Stimulated activated CD8-positive, alpha-beta memory T cell treated with anti-CD3 and anti-CD28 coated beads, Interleukin-7, amount 100 ng/mL, for 1 hour (primary cell): ENCODE measurements at regions not wholly inside any gene's neighbourhood (a gene's known extent, or its start where the extent isn't known, plus 50 kb on each side); places are given as distances from the start of the nearest gene placed in this dataset.
"Not testable (repeated sequence)": the region's sequence is repeated elsewhere in the genome, so short reads cannot be mapped to it uniquely, and the experiment has no call there.

Experiments used
- DNase-seq, 2 donors: peaks; one replicate each; pipeline ENCODE4 v3.0.0-alpha.2; 2020; ENCODE audit warnings: low read depth in 2 of 2

DNA sequence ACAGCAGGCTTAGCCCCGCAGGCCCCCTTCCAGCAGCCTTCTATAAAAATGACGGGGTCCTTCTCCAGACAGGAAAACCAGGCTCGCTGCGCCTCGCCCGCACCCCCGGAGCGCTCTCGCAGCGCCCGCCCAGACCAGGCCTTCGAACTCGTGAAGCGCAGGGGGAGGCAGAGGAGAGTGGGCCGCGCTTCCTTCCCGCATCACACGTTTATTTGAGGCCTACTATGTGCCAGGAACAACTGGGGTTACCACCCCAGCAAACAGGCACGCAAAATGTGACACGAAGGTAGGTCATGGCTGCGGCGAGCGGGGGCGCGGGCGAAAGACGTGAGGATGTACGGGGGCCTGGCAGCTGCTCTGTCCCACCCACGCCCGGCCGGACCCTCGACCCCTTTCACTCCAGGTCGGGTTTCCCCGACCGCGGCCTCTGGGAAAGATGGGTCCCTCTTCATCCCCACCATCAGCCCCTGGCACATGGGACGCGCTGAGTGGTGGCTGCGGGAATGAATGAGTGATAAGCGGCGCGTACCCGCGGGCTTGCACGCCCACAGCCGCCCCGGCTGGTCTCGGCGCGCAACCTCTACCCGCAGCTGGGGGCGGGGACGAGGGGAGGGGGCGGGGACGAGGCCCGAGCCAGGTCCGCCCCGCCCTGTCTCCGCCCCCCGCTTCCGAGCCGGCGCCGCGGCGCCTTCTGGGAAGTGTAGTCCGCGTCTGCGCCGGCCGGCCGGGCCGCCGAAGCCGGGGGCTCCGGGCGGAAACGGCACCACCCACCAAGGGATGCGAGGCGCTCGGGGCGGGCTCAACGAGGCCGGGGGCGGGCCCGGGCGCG is 59.1 kb downstream of the ZNF467 start:
- DNase-seq, result peak; percentile 89 to 92

DNA sequence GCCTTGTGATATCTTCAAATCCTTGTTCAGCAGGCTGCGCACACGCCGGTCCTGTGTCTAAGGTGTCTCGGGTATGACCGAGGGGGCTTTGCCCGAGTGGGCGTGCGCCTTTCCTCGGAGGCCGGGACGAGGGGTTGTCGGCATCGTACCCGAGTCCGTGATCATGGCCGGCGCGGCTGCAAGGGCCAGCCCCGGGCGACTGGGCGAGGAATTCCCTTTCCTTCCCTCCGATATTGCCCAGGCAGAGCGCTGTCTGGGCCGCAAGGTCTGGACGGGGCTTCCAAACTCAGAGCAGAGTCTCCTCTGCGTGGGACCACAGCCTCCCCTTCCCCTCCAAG is 59.7 kb downstream of the ZNF467 start:
- no peak for DNase-seq

DNA sequence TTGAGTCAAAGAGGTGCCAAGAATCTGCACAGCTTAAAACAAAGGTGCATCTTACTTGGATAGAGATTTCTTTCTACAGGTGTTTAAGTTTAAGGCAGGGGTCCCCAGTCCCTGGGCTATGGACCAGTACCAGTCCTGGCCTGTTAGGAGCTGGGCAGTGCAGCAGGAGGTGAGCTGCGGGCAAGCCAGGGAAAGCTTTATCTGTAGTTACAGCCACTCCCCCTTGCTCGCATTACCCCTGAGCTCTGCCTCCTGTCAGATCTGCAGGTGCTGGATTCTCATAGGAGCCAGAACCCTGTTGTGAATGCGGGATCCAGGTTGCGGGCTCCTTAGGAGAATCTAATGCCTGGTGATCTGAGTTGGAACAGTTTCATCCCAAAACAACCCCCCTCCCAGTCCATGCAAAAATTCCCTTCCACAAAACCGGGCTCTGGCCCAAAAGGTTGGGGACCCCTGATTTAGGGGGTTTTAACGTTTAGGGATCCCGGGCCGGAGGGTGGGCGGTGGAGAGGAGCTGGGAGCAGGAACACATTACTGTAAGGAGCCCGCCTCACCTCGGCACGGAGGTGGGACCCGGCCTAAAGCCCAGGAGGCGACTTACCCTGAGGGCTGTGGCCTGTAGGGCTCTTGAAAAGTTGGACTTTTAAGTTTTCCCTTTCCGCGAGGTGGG is 60.2 kb downstream of the ZNF467 start:
- DNase-seq, result no peak

DNA sequence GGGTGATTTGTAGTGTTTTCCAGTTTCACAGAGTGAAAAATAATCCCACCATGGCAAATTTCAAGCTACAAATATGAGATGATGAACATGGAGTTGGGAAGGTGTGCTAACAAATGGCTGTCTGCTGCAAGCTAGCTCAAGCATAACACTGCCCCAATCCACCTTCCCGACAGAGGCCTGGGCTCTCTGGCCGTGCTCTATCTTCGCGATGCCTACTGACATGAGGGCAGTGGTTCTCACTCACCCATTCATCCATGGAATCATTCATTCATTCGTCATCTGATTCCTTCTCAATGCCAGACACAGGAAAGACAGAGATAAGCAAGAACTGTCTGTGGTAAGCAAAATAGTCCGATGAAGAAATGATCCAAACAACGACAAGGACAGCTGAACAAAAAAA is 65.4 kb downstream of the ZNF467 start:
- DNase-seq, result no peak

- no peak for DNase-seq
Observed at GRCh38 chr7:149707448-149707886, 65.9 kb downstream of the ZNF467 start.

- no peak for DNase-seq
Observed at GRCh38 chr7:149706398-149706797, 67.0 kb downstream of the ZNF467 start.

DNA sequence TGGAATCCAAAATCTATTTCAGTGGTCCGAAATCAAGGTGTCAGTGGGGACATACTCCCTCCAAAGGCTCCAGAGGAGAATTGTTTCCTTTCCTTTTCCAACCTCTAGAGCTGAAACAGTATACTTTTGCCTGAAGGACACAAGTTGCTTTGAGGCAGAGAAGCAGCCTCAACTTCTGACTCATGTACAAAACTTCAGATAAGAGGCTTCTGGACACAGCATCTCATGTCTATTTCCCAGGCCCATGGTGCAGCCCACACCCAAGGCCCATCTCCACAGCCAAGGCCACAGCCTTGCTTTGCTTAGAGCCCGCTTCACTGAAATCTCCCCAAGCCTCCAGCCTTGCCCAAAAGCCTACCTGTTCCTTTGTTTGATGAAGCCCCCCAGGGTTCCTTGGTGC is 68.9 kb downstream of the ZNF467 start:
- no peak for DNase-seq

DNA sequence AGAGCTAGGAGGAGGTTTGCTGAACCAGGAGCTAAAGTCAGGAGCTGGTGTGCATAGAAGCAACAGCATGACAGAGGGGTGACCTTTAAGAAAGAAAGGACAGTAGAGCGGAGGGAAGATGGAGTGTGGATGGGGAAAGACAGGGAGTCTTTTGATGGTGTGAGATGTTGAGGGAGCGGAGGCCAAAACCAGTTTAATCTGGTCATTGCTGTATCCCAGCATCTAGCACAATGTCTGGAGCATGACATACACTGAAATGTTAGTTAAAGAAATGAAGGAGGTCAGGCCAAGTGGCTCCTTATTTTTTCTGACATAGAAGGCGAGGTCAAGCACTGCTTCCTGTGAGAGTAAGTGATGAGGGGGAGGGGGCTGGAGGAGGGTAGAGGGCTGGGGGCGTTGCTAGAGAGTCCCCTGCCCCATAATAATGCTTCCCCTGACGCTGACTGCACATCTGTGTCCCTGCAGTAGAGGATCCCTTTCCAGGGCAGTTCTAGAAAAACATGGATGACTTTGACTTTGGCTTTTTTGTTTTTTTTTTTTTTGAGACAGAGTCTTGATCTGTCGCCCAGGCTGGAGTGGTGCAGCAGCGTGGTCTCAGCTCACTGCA is 70.2 kb downstream of the ZNF467 start:
- DNase-seq, result no peak

- DNase-seq, result no peak
Observed at GRCh38 chr7:149701495-149702240, 71.7 kb downstream of the ZNF467 start.

DNA sequence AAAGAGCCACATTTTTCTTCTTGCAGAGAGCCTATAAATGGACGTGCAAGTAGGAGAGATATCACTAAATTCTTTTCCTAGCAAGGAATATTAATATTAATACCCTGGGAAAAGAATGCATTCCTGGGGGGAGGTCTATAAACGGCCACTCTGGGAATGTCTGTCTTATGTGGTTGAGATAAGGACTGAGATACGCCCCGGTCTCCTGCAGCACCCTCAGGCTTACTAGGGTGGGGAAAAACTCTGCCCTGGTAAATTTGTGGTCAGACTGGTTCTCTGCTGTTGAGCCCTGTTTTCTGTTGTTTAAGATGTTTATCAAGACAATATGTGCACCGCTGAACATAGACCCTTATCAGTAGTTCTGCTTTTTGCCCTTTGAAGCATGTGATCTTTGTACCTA is 75.6 kb downstream of the ZNF467 start:
- not testable (repeated sequence) for DNase-seq

DNA sequence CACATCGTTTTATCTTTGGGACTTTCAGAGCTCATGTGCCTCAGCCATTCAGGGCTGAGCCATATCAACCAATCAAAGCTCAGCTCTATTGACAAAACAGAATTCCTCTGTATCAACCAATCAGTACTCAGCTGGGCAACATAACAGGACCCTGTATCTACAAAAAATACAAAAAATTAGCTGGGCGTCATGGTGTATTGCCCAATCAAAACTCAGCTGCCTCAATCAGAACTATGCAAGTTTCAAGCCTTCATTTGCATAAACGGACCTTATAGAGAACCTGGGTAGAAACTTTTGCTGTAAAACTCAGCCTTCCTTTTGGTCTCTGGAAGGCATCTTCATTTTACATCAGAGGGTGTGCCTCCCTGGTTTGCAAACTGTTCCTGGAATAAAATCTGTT is 77.1 kb downstream of the ZNF467 start:
- no peak for DNase-seq

- no peak for DNase-seq
Observed at GRCh38 chr7:149692557-149692982, 80.8 kb downstream of the ZNF467 start.

- no peak for DNase-seq
Observed at GRCh38 chr7:149692056-149692455, 81.3 kb downstream of the ZNF467 start.

GRCh38 chr7:149690688-149691446 is 82.5 kb downstream of the ZNF467 start:
- DNase-seq, result no peak

- no peak for DNase-seq
Observed at GRCh38 chr7:149689291-149689721, 84.1 kb downstream of the ZNF467 start.

GRCh38 chr7:149688836-149689235 is 84.6 kb downstream of the ZNF467 start:
- DNase-seq, result no peak

- not testable (repeated sequence) for DNase-seq
Observed at GRCh38 chr7:149687820-149688219, 85.6 kb downstream of the ZNF467 start.

DNA sequence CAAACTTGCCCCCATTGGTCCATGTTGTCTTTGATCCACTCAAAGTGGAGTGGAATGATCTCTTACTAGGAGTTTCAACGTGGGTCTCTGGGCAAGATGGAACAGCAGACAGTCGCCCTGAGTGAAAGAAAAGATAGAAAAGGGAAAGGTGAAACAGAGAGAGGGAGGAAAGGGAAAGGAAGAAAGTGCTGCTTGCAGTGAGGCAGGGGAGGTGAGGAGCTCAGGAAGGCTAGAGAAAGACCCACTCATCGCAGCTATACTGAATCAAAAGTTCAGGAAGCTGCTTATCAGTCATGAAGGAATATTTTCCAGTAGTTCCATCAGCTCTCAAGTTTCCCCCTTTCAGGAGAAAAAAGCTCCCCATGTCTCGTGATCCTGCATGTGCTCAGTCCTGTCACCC is 86.9 kb downstream of the ZNF467 start:
- DNase-seq, result no peak

DNA sequence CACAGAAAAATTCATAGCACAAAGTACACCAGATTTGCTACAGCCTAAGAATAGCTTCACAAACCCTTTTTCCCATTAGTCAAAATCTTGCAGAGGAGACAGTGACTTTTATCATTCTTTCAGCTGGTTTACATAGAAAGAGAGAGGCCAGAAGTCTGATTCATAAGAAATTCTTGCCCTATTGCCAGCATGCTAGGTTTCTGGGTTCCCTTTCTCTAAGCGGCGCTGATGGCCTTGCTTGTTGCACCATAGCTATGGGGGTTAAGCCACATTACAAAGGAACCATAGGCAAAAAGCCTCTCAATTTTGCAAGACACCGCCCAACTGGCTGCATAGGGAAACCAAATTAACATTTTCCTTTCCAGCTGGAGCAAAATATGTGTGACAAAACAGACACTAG is 87.4 kb downstream of the ZNF467 start:
- DNase-seq, result no peak

DNA sequence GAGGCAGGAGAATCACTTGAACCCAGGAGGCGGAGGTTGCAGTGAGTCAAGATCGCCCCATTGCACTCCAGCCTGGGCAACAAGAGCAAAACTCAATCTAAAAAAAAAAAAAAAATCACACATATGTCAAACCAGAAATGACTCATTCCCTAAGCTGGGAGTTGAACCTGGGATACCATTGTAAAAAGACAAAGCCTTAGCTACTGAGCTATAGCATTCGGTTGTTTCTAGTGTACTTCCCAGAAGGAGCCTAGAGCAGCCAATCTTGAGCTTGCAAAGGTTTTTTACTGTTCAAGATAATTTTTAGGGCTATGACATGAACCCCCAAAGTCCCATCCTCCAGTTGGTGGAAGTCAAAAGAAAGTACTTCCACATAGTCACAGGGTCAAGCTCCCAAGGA is 87.9 kb downstream of the ZNF467 start:
- DNase-seq, result no peak

DNA sequence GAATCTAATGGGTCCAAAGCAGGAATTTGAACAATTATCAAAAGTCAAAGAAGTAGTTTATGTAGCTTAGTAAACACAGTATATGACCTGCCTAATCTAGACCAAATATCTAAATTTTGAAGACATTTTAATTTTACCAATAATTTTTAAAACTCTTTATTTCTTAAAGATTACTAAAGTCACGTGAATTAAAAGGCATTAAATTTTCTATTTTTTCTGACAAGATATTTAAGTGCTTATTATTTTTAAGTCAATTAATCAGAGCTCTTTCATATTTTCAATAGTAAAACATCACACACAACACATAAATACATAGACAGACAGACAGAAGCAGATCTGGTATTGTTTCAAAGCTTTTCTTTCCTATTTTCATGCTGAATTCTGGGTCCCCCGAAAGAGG is 89.5 kb downstream of the ZNF467 start:
- no peak for DNase-seq
